Lung microvascular endothelial cell (primary cell): ENCODE measurements at regions not wholly inside any gene's neighbourhood (a gene's known extent, or its start where the extent isn't known, plus 50 kb on each side); places are given as distances from the start of the nearest gene placed in this dataset.
"Not testable (repeated sequence)": the region's sequence is repeated elsewhere in the genome, so short reads cannot be mapped to it uniquely, and the experiment has no call there.

Experiments used
- DNase-seq, 2 donors: peaks; one replicate each; pipeline versions ENCODE4 v3.0.0 to v3.0.0-alpha.2; 2010; ENCODE audit warnings: low read depth in 2 of 2

DNA sequence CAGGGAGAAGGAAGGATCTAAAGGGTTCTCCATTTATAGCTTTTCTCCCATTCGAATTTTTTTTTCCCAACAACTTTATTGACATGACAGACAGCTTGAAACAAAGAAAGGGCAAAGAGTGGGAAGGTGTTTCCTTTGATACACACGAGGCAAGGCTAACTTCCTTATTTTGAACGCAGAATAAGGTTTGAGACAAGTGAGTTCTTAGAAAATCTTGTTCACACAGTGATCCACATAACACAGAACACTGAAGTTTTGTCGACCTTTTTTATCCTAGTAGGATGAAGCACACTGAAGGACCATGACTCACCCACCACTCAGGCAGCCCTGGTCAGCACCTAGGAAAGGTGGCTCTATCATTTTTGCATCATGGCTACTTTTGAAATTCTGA is 425.8 kb upstream of the MDFIC2 start:
- DNase-seq = peak; percentile 80 to 89

DNA sequence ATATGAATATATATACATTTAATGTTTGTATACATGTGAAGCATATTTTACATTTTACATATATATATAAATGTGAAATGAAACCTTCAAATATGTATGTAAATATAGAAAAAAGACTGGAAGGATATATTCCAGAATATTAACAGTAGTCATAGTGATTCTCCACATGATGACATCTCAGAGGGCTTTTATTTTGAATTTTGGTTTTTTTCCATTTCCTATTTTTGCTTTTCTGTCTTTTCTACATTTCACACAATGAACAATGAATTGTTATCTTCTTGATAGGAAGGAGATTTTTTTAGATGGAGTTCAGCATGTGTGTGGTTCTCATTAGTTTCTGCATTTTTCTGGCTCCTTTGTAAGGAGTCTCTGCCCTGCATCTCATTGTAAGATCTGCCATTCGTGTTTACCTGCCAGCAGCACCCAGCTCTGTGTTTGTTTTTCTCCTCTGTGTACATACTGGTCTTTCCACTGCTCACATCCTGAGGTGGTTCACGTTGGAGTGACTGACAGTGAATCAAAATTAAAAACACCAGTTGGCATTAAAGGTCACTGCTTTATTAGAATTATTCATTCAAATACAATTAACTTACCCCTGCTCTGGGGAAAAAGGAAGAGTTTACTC is 425.3 kb upstream of the MDFIC2 start:
- DNase-seq = peak in 1 of 2 donors; percentile 89

DNA sequence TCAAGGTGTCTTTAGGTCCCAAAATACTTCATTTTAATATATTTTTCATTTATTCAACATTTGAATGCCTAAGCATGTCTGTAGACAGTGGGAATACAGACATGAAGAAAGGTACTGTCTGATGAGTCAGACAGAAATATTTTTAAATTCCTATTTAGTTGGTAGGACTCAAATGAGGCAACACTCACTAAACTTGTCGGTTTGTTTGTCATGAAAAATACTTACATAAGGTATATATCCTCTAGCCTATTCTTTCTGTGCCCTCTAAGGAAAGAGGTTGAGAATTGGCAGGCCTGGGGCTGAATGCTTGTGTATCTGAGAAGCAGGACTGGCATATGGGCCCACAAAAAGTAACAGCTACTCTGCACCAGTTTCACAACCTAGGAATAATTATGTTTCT is 423.6 kb upstream of the MDFIC2 start:
- no peak for DNase-seq

DNA sequence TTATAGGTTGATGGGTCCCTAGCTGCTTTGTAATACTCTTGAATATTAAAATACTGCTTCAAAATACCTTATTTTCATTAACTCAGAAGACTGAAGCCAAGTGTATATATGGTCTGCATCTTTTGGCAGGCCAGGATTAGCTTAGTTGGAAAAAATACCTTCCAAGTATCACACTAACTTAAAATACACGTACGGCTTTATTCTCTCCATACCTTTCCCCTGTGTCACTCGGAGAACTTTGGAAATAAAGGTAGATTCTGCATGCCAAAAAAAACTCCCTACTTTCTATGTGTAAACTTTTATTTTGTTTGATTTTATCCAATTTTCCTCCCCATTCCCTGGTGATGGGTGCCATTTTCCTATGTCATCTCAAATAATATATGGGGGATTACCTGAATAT is 422.3 kb upstream of the MDFIC2 start:
- no peak for DNase-seq

DNA sequence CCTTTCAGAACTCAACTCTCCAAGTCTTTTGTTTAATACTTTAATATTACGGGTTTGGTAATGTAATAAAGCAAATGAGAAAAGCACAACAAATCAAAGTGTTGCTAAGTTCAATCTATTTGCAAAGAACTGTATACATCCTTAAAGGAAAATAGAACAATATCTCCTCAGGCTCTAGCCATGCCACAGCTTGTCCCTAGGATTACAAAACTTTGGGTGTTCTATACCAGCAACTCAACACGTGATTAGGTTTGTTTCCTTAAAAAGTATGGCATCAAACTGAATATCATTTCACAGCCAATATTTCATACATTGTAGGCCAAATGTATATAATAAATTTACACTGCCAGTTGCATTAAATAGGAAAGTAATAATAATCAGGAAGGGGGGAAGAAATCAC is 418.6 kb upstream of the MDFIC2 start:
- DNase-seq = no peak

DNA sequence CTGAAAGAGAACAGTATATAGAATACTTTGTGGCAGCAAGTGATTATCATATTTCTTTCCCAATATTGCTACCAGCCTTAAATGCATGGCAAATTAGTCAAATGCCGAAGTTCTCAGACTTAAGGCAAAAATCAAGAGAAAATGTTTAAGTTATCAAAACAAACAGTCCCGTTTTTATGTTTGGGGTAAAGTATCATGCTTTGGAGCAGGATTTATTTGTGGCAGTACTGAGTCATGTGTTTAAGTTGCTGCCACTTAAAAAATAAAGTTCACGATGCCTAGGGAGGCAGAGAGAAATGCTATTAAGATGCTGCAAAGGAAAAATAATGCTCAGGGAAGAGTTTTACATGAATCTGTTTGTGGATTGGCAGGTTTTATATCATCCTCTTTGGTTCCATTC is 417.4 kb upstream of the MDFIC2 start:
- DNase-seq = no peak

DNA sequence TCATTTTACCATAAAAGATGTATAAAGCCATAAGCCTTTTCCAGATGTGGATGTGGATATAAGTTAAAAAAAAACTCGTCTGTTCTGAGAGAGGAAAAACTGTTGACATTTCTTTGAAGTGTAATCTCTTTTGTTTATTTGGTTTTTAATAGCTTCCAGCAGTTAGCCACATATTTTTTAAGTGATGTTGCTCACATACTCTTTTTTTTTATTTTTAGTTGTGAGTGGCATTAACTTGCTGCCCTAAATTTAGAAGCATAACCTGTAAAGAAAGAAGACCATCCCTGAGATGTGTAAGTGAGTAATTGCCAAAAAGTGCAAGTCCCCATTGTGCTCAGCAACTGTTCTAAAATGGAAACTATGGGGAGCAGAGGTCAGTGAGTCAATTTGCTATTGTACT is 415.9 kb upstream of the MDFIC2 start:
- peak in 1 of 2 donors; percentile 20 for DNase-seq

DNA sequence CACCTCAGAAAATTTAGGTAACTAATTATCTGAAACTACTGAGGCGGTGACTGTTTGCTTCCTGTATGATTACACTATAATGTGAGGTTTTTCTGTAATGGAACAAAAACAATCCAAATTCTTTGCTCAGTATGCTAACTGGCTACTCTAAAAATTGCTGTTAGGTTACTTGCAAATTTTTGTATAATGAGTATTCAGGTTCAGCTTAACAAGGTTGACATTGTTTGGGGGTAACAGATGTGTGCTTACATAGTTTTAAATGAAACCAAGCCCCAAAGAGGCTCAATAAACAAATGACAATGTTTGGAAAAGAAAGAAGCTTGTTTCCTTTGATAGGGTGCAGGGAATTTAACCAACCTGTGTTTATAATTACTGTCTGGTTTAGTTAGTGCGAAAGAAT is 414.5 kb upstream of the MDFIC2 start:
- no peak for DNase-seq

DNA sequence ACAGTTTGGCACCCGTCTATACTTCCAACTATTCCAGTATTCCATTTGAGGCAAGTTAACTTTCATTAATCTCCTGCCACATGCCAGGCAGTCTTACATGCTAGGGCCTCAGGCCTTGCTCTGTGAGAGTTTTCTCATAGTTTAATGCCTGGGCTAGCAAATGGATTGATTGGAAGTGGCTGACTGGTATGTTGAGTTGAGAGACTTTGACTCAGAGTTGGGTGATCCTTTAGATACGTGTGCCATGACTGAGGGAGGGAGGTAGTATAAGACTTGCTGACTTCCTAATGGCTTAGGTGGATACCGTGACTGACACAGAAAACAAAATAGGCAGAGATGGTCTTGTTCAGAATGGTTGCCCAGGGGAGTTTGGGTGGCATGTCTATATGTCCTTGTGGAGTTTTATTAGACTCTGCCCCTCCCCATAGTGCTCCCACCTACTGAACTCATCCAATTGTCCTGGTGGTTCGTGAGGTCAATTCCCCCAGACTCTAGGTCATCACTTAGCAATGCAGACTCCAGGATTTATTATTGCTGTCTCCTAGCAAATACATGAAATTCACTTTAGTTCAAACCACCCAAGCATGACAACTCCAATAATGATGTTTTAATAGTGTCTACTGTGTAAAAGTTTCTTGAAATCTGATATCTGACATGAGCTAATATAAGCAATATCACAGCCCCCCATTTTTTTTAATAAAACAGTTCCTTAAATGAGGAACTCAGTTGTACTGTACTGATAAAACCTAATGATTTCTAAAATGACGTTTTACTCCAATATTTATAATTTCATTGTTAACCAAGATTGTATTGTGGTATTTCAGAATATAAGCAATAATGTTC is 413.9 kb upstream of the MDFIC2 start:
- no peak for DNase-seq

DNA sequence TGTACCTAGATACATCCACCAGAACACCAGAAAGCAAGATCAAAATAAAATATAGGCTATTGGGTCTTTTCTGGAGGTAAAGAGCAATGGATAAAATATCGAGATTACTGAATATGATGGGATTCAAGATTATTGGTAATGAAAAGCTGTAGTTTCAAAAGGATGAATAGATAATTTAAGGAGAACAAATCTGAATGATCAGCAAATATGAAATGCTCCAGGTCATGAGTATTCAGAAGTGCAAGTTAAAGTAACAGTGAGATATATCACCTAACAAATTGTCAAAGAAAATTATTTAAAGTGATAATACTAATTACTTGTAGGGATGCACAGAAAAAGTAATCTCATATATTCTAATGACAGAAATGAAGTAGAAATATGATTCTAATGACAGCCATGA is 409.6 kb upstream of the MDFIC2 start:
- no peak for DNase-seq

DNA sequence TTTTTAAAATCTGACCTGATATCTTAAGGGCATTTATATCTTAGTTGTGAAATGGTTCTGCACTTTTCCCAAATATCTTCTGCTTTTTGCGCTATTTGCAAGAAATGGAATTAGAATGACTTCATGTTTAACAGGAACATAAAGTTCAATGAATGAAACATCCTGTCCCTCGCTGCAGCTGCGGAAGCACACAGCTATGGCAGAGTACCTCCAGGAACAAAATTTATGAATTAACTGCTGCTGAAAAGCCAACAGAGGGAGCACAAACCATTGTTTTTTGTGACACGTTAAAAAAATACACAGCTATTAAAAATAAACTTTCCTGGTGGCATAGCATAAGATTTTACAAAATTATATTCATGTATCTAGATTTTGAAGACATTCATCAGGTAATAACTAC is 404.4 kb upstream of the MDFIC2 start:
- DNase-seq = peak; percentile 79 to 87

DNA sequence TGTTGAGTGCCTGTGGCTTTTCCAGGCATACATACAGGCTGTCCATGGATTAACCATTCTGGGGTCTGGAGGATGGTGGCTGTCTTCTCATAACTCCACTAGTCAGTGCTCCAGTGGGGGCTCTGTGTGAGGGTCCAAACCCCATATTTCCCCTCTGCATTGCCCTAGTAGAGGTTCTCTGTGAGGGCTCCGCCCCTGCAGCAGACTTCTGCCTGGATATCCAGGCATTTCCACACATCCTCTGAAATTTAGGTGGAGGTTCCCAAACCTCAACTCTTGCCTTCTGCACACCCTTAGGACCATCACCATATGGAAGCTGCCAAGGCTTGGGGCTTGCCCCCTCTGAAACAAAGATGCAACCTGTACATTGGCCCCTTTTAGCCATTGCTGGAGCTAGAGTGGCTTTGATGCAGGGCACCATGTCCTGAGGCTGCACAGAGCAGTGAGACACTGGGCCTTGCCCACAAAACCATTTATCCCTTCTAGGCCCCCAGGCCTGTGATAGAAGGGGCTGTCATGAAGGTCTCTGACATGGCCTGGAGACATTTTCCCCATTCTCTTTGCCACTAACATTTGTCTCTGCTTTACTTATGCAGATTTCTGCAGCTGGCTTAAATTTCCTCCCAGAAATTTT is 400.1 kb upstream of the MDFIC2 start:
- DNase-seq = no peak

DNA sequence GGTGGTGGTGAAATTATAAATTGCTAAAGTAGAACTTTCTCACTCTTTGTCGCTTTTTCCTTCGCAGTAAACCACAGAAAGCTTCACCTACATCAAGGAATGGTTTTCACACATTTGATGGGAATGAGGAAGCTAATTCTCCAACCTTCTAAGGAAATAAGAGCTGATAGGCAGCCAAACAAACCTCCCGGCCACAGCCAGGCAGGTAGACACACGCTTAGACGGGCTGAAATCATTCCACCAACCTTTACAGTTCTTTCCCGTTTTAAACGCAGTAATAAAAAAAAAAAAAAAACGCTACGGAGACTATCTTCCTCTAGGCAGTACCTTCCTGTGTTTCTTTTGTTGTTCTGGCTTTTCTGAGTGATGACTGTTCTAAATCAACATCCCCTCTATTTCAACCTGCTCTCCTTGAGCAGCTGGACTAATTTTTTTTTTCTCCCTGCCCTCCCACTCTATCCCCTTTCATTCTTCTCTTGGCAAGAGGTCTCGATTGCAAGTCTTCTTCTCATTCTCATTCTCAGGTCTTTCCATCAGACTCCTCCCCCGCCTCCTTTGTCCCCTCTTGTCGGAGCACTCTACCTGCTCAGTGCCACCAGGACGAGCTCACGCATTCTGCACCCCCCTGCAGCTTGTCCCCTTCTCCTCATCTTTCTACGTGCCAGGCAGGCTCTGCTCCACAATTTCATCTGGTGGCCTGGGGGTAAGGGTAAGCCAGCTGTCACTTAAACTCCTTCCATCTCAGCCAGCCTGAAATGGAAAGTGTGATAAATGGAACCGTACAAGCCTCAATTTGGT is 391.1 kb upstream of the MDFIC2 start:
- DNase-seq = no peak

DNA sequence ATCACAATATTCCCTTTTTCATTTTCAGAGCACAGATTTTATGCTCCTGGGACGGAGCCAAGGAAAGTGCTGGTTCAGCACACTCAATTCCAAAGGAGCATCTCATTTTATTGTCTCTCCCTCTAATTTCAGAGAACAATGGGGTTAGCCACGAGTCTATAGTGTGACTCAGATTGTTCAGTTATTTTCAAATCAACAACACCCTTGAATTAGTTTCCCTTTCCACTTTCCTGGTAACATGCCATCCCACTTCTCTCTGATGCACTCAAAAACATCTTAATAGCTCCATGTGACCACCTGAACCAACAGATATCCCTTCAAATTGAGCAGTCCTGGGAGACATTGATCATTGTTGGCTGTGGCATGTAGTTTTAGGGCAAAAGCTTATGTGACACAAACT is 389.7 kb upstream of the MDFIC2 start:
- peak; percentile 47 to 67 for DNase-seq

DNA sequence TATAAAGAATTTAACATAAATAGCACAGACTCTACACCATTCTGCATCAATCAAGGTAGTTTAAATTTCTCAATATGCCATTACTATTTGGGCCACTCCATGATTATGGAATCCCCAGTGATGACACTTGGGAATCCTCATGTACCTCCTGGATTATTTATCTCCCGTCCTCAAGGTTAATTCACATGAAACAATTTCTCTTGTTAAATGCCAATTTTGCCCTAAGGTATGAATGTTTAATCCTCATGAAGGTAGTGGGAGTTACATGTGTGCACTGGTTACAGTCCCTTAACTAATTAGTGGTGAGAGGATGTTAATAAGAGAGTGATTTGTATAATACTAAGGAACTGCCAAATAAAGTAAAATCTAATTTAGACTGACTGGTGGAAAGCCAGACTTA is 372.3 kb upstream of the MDFIC2 start:
- no peak for DNase-seq

DNA sequence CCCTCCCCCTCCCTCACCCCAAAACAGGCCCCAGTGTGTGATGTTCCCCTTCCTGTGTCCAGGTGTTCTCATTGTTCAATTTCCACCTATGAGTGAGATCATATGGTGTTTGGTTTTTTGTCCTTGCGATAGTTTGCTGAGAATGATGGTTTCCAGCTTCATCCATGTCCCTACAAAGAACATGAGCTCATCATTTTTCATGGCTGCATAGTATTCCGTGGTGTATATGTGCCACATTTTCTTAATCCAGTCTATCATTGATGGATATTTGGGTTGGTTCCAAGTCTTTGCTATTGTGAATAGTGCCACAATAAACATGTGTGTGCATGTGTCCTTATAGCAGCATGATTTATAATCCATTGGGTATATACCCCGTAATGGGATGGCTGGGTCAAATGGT is 363.4 kb upstream of the MDFIC2 start:
- DNase-seq = not testable (repeated sequence)

DNA sequence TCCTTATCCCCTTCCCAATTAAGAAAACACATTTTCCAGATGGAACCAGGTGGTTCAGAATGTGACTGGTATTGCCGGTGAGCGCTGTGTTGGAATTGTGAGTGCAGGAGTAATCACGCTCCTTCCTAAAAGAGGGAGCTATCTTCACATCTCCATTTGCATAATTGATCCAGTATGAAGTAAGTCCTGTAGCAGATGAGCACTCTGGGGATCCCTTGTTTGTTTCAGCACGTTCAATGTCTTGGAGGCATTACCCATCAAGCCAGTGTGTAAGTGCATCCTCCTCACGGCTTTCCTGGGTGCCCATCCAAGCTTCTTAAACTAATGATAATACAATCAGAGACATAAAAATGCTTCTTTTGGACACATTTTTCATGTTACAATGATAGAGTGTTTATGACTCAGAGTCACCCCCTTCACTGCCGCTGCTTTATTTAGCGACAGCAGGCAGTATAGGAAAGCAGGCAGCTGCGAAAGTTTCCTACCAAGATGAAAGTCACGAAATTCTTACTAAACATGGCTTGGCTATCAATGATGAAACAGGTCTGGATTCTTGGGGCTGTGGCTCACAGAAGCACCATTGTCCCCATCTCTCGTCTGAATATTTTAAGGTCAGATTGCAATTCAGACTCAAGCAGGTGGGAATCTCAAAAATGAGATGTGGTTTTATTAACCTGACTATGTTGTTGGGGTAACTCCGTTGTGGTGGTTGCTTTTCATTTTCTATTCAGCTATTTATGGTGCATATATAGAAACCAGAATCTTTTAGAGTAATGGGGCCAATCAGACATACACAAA is 346.3 kb upstream of the MDFIC2 start:
- DNase-seq = no peak

DNA sequence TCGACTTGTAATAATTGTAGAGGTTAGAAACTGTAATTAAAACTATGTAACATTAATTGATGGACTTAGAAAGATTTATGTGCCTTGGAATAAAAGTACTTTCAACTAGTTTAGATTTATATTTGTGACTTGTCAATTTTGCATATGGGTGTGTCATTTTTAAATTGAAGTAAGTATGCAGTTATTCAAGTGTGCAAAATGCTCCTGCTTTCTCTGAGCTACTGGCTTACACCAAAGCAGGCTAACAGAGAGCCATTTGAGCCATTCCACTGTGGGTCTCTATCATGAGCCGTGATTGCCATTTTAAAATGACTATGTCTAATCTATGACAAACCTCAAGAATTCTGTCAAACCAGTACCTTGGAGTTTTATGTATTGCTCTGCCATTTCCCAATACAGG is 345.0 kb upstream of the MDFIC2 start:
- no peak for DNase-seq

DNA sequence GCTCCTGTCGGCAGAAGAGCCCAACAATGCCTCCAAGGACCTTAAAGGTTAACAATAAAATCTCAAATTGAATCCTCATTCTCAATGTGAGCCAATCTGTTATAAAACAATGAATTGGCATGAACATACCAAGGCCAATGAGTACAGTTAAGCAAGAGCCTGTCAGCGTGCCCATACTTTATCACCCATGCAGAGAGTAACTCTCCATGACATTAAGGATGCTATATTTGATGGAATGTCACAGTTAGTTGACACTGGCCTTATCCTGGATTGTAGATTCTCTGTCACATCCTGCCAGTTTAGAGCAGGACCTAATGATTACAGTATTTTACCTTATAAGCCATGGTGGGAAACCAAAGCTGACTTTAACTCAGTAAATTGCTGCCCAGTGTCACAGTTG is 335.4 kb upstream of the MDFIC2 start:
- DNase-seq = no peak

DNA sequence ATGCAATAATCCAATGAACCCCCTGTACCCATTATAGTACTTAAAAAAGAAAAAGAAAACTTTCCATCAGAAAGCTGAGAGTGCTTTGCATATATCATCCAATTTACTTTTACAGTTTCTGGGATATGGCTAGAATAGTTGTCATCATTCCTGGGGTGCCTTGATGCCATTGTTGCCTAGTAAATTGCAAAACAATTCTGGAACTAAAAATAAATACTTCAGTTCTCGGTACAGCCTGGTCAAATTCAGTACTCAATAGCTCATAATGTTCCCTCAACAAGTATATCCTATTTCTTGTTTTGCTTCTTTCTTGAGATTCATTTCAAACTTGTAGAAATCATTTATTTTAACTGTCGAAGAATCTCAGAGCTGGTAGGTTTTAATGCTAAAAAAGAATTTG is 334.7 kb upstream of the MDFIC2 start:
- DNase-seq = no peak

DNA sequence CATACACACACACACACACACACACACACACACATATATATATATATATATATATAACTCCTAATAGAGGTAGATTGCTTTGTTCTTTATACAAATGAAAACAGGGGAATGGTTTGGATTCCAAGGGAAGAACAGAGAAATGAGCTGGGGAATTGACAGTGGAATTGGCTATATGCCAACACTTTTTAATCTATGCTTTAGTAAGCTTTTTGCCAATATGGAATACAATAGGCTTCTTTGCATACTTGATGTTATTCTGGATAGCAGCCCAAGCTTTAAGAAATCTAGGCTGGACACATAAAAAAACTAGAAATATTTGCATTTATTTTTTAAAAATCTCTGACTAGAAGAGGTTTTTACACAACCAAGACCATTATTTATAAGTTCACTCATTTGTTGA is 334.2 kb upstream of the MDFIC2 start:
- no peak for DNase-seq
